ENCODE measurements at regions not wholly inside any gene's neighbourhood (a gene's known extent, or its start where the extent isn't known, plus 50 kb on each side); places are given as distances from the start of the nearest gene placed in this dataset.
"Not testable (repeated sequence)": the region's sequence is repeated elsewhere in the genome, so short reads cannot be mapped to it uniquely, and the experiment has no call there.

DNA sequence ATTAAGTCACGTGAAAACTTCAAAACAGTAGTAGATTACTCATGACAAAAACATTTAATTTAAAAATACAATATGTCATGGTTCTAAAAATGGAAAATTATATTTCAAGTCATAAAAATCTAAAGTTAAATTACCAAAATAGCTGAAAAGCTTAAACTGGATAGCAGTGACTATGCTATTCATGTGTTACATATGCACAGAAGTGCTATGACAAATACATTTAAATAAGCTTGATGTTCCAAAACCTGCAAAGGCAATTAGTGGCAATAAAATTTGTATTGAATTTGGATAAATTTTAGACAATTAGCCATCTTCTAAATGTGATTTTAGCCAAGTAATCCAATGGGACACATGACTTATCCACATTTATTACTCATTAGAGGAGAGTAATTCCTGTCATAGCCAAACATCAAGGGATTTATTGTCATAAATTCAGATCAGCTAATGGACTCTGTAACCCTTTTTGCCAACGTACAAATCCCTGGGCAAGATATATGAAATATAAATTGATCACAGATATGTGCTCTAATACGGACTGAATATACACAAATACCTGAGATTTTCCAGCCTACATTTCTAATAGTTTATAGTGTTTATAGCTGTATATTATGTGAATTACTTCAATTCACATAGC lies 419.4 kb downstream of the ISL1 start:
- in situ Hi-C loops (cut with MboI; ENCODE audit: low pct_unique_long_range_greater_than_20kb, low sequenced_read_pairs) = no loop called here
- DNase-seq = no peak

DNA sequence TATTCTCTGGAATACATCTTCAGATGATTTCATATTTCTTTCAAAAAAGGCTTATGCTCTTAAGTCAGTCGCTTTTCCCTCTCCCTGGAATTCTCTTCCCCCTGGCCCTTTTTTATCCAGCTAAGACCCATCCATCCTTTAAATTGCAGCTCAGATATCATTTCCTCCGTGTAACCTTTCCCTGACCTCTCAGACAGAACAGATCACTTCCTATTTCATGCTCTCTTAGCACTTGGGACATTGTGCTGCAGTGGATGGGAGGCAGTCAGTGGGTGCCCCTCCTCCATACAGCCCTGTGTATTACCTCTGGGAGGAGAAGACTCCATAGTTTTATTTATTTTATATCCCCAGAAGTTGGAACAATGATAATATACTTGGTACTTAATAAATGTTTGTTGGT lies 423.4 kb downstream of the ISL1 start:
- DNase-seq = no peak
- in situ Hi-C loops (cut with MboI; ENCODE audit: low pct_unique_long_range_greater_than_20kb, low sequenced_read_pairs) = no loop called here

DNA sequence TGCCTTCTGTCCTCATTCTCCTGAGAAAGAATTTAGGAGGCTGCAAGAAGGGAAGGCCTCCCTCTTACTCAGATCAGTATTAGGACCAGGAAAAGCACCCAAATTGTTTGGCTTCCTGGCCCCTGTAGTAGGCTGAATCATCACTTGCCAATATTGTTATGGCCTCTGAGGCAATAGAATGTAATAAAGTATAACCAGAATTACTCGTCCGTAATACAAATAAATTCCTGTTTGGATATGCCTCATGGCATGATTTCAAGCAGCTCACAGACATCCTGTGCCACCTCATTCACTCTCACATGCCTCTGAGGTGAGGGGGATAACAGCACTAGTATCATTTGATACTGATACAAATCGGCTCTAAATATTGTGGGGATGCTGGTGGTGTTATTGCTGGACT lies 427.3 kb downstream of the ISL1 start:
- in situ Hi-C loops (cut with MboI; ENCODE audit: low pct_unique_long_range_greater_than_20kb, low sequenced_read_pairs) = no loop called here
- DNase-seq = no peak

DNA sequence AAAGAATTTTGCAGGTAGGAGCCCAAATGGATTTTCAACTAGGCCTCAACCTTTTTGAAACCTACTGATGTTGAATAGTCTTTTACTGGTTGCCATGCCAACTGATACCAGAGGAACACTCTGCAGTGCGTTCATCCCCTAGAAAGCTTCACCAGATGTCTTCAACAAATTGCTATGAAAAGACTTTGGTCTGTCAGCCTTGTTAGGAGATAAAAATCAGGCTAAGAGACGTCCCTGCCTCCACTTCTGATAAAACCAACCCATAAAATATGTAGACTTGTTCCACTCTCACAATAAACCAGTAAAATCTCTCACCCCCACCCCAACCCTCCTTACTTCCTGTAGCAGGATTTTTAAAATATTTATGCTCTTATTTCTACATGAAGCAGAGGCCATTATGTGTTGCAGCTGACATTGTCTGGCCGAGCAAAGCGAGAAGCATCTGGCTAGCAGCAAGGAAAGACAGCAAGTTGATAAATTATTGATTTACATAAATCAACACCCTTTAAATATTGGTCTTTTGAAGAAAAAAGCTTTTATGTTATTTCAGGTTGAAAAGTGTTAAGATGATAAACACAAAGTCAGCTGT lies 428.7 kb downstream of the ISL1 start:
- in situ Hi-C loops (cut with MboI; ENCODE audit: low pct_unique_long_range_greater_than_20kb, low sequenced_read_pairs) = no loop called here
- no peak for DNase-seq

DNA sequence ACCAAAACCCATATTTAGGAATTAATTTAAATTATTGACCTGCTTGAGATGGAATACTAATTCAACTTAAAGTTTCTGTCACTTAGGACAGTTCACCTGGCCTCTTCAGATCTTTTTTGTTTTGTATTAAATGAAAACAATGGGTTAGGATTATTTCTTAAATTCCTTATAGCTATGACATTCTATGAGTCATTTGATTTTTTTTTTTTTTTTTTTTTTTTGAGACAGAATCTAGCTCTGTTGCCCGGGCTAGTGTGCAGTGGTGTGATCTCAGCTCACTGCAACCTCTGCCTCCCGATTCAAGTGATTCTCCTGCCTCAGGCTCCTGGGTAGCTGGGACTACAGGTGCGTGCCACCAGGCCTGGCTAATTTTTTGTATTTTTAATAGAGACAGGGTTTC lies 431.6 kb downstream of the ISL1 start:
- not testable (repeated sequence) for DNase-seq

DNA sequence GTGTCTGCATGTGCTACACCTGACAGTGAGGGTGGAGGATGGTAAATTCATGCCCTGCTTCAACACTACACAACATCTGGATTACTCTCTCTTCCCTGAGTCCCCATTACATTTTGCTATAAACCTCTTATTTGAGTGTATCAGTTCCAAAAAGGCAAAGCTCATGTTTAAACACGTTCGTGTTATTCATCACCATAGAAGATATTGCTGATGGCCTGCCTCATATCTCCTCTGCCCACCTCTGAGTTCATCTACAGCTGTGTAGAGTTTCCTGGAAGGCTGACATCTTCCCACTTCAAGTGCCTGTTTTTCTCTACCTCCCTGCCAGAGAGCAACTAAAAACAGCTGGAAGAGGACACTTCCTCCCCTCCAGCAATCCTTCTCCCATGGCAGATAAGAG lies 433.2 kb downstream of the ISL1 start:
- in situ Hi-C loops (cut with MboI; ENCODE audit: low pct_unique_long_range_greater_than_20kb, low sequenced_read_pairs) = no loop called here

More for the DNA sequence above, 431.6 kb downstream of the ISL1 start:
- in situ Hi-C loops (cut with MboI; ENCODE audit: low pct_unique_long_range_greater_than_20kb, low sequenced_read_pairs) = not testable (repeated sequence)

DNA sequence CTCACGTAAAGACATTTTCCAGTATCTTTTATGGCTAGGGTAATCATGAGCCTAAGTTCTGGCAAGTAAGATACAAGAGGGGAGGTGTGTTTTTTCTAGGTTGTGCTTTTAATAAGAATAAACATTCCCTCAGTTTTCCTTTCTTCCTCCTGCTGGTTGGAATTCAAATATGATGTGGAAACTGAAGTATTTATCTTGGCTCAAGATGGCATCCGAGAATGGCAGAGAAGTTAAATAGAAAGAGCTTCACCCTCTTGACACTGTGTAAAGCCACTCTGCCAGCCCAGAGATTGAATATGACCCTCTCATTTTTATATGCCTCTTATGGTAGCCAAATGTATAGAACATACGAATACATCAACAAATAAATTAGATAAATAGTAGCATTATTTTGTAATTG lies 438.4 kb downstream of the ISL1 start:
- in situ Hi-C loops (cut with MboI; ENCODE audit: low pct_unique_long_range_greater_than_20kb, low sequenced_read_pairs) = no loop called here
- DNase-seq = no peak

More for the DNA sequence above, 433.2 kb downstream of the ISL1 start:
- DNase-seq = no peak

DNA sequence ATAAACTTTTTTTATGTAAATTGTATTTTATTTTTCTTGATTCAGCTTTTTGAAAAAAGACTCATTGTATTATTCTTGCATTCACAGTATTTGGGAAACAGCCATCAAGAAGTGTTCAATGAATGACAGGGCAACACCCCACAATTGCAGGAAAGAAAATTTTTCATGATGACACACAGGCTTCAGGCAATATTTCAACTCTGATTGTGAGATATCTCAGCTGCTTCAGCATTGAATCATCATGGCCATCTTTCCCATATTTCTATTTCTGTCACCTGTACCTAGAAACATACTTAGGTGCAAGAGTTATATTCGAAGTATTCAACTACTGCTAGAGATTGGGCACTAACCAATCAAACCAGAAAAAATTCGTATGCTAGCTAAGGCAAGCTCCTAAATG lies 446.0 kb downstream of the ISL1 start:
- DNase-seq = no peak
- in situ Hi-C loops (cut with MboI; ENCODE audit: low pct_unique_long_range_greater_than_20kb, low sequenced_read_pairs) = no loop called here

DNA sequence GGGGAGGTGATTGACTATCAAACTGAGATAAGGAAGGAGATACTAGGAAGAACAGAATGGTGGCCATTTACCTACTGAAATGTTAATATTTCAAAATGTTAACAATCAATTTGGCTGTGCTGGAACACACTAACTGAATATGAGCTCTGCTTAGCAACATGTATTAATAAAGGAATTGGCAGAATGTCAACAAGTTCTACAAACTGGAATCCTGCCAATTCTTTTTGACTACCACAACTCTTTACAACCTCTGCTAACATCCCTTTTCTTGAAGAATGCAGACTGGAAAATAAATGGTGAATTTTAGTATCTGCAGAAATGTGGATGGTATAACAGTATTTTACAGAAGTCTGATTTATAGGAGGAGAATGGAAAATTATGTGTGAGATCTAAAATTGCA lies 446.4 kb downstream of the ISL1 start:
- in situ Hi-C loops (cut with MboI; ENCODE audit: low pct_unique_long_range_greater_than_20kb, low sequenced_read_pairs) = no loop called here
- no peak for DNase-seq

DNA sequence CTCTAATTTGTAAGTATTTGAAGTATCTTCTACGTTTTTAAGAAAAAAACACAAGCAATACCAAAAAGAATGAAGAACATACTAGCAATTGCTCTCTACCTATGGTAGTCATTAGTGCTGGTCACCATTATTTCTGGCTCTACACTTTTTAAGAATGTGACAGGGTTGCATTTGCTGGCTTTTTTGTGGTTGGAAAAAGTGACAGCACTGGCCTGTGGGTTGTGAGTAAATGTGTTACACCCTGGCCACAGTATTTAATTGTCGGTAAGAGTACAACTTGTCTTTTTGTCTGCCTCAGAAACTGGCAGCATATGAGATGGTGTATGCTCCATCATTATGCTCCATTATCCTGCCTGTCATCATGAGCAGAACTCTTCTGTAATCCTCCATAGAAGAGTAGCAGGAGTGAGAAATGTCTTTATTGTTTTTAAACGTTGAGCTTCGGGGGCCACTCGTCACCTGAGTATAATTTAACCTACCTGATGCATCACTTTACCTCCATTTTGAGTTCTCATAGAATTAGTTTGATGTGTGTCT lies 449.8 kb downstream of the ISL1 start:
- in situ Hi-C loops (cut with MboI; ENCODE audit: low pct_unique_long_range_greater_than_20kb, low sequenced_read_pairs) = no loop called here
- no peak for DNase-seq

DNA sequence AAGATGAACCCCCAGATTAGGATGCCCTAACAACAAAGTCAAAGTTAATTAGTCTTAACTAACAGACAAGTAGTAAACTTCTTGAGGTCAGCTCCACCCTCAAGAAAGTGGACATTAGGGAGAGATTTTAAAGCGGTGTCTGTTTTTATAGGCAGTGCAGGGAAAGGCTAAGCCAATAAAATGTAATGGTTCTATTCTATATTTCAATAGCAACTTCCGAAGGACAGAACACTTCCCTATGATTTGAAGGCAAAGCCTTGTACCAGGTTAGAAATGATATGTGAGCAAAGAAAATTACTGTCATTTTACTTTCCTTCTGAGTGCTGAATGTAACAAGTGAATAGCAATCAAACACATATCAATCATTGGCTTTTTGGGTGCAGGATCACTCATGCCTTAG lies 455.2 kb downstream of the ISL1 start:
- no peak for DNase-seq

DNA sequence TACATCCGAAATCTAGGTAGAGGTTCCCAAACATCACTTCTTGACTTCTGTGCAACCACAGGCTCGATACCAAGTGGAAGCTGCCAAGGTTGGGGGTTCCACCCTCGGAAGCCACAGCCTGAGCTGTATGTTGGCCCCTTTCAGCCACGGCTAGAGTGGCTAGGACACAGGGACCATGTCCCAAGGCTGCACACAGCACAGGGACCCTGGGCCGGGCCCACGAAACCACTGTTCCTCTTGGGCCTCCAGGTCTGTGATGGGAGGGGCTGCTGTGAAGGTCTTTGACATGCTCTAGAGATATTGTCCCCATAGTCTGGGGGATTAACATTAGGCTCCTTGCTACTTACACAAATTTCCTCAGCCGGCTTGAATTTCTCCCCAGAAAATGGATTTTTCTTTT lies 460.6 kb downstream of the ISL1 start:
- in situ Hi-C loops (cut with MboI; ENCODE audit: low pct_unique_long_range_greater_than_20kb, low sequenced_read_pairs) = no loop called here
- DNase-seq = no peak

More for the DNA sequence above, 455.2 kb downstream of the ISL1 start:
- in situ Hi-C loops (cut with MboI; ENCODE audit: low pct_unique_long_range_greater_than_20kb, low sequenced_read_pairs) = no loop called here

DNA sequence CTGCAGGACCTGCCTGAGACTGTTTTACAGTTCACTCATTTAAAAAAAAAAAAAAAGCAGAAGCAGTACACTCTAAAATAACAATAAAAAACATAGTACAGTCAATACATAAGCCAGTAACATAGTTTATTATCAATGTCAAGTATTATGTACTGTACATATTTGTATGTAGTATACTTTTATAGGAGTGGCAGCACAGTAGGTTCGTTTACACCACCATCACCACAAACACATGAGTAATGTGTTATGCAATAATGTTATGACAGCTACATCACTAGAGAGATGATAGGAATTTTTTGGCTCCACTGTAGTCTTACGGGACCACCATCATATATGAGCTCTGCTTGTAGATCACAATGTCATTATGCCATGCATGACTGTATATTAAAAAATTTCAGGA lies 462.8 kb downstream of the ISL1 start:
- in situ Hi-C loops (cut with MboI; ENCODE audit: low pct_unique_long_range_greater_than_20kb, low sequenced_read_pairs) = no loop called here
- DNase-seq = no peak

DNA sequence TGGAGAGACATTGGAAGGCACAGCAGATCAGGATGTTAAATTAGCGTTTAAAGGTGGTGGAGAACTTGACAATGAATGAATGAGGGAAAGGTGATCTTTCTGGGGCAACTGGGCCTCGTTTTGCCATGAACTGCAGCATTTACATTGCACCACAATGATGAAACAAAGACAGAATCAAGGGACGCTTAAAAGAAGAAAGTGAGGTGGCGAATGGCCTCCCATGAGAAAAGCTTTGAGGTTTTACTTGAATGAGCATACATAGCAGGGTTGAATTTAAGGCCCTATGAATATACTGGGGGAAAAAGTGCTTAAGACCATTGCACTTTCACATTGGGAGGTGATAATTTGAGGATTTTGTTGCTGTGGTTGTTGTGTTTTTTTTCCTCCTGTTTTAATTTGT lies 476.4 kb downstream of the ISL1 start:
- in situ Hi-C loops (cut with MboI; ENCODE audit: low pct_unique_long_range_greater_than_20kb, low sequenced_read_pairs) = no loop called here
- no peak for DNase-seq

DNA sequence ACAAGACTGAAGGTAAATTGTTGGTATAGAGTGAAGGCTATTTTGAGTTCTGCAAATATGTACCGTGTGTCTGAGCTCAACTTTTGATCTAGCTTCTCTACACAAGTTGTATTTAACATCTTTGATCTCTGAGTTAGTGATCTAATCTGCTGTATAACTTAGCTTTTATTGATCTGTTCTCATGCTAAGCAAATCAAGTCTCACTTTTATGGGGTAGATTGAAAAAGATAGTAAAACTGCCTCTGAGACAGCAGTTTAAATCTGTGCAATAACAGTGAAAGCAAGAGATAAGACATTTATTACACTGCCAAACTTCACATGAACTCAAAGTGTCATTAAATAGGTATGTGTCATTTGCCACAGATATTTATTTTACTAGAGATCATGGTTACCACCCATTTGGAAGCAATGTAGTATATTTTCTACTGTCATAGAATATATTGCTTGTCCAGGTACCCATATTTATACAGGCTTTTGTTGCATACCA lies 477.3 kb downstream of the ISL1 start:
- in situ Hi-C loops (cut with MboI; ENCODE audit: low pct_unique_long_range_greater_than_20kb, low sequenced_read_pairs) = no loop called here

DNA sequence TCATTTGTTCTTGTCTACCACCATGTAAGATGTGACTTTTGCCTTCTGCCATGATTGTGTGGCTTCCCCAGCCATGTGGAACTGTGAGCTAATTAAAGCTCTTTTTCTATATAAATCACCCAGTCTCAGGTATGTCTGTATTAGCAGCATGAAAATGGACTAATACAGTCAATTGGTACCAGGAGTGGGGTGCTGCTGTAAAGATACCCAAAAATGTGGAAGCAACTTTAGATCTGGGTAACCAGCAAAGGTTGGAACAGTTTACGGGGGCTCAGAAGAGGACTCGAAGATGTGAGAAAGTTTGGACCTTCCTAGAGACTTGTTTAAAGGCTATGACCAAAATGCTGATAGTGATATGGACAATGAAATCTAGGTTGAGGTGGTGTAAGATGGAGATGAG lies 488.9 kb downstream of the ISL1 start:
- no peak for DNase-seq
- in situ Hi-C loops (cut with MboI; ENCODE audit: low pct_unique_long_range_greater_than_20kb, low sequenced_read_pairs) = no loop called here

More for the DNA sequence above, 477.3 kb downstream of the ISL1 start:
- DNase-seq = no peak

DNA sequence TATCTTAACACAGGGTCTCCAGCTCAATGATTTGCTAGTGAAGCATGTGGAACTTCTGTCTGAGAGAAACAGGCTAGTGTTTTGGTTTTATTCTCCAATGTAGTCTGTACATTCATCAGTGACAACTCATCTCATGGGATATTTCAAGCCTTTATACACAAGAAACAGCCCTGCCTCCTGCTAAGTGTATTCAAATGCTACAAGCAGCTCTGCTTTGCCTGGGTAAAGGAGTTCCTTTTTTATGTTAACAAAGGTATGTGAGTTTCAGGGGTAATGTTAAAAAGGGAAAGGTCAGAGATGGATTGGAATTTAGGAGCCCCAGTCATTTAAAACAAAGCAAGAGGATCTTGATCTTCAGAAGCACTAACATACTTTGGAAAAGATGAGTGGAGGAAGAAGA lies 498.7 kb downstream of the ISL1 start:
- in situ Hi-C loops (cut with MboI; ENCODE audit: low pct_unique_long_range_greater_than_20kb, low sequenced_read_pairs) = no loop called here
- DNase-seq = no peak

DNA sequence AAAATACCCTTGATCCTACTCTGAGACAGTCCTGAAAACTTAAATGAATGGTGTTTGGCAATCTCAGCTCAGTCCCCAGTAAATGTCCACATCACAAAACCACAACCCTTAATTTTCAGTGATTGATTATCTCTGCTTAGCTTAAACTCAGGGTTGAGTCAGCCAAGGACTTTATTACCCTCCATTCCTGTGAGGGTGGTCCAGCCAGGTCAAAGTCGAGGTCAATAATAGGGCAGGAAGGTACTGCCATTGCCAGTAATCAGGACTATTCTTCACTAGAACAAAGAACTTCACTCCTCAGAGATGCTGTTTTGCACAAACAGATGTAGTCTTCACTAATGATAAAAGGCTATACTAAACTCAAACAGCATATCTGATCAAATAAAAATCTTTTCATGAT lies 499.4 kb downstream of the ISL1 start:
- in situ Hi-C loops (cut with MboI; ENCODE audit: low pct_unique_long_range_greater_than_20kb, low sequenced_read_pairs) = no loop called here
- no peak for DNase-seq

DNA sequence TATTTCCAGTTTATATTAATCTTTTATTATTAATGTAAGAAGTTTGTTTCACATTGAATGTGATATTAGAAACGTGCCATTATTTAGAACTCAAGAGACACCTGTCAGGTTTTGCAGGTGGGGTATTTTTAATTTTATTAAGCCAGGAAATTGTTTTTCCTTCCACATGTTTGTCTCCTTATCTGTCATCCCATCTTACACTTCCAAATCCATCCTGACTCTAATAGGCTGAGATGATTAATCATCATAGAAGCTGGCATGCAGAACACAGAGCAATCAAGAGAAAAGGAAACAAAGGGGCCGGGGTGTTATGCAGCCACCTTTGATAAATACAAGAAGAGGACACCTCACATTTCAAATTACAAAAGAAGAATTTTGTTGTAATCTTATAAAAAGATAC lies 506.5 kb downstream of the ISL1 start:
- in situ Hi-C loops (cut with MboI; ENCODE audit: low pct_unique_long_range_greater_than_20kb, low sequenced_read_pairs) = no loop called here
- no peak for DNase-seq

DNA sequence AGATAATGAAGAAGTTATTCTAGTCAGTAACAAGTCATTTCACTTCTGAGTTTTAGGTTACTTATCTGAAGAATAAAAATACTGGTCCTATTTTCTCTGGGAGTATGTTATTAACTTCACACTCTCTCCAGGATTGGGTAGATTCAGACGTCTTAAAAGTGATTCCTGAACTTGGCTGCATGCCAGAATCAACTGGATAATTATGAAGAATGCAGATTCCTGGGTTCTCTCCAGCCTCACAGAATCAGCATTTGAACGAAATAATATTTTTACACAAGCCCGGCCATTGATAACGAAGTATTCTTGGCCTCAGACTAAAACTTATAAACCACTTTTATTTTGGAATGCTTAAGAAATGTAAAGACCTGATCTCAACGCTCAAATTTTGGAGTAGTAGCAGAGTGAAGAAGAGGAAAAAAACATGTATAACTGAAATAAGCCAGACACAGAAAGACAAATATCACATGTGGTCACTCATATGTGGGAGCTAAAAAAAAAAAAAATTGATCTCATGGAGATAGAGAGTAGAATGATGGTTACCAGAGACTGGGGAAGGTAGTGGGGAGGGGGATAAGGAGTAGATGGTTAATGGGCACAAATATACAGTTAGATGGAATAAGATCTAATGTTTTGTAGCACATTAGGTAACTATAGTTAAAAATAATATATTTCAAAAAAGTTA lies 507.3 kb downstream of the ISL1 start:
- in situ Hi-C loops (cut with MboI; ENCODE audit: low pct_unique_long_range_greater_than_20kb, low sequenced_read_pairs) = no loop called here
- no peak for DNase-seq

Measured in KBM-7 (cell line).